Retina (tissue), 1 donor: ENCODE measurements at regions not wholly inside any gene's neighbourhood (a gene's known extent, or its start where the extent isn't known, plus 50 kb on each side); places are given as distances from the start of the nearest gene placed in this dataset.

Experiments
- DNase-seq: peaks from one replicate; pipeline ENCODE4 v3.0.0-alpha.2; 2016

DNA sequence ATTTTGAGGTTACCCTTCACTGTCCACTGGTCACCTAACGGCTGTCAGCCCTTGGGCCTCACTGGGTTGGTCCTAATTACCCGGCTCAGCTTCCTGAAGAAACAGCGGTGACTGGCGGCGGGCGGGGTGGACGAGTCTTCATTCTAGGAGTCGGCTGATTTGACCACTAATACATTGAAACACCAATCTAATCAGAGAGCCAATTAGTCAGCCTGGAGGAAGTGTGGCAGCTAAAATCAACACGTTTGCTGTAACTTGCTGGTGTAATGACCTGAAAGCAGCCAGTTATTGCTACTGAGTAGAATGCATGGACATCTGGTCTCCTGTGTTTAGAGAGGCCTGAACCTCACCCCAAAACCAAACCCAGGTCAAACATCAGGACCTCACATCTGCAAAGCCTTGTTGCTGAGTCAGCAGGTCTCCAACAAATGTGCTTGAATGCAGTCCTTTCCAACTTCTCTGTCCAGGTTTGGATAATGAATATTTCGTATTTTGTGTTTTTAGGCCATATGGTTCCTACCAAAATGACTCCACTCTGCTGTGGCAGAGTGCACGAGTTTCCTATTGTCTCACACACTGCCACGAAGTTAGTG, 496.4 kb downstream of the BRD1 start:
- DNase-seq: no peak

- DNase-seq: no peak
These were observed 497.1 kb downstream of the BRD1 start for GRCh38 chr22:49330421-49331222.

GRCh38 chr22:49329636-49330035, 498.0 kb downstream of the BRD1 start:
- DNase-seq: no peak

GRCh38 chr22:49328630-49329405, 498.9 kb downstream of the BRD1 start:
- no peak for DNase-seq

GRCh38 chr22:49328118-49328475, 499.6 kb downstream of the BRD1 start:
- no peak for DNase-seq

- DNase-seq: no peak
These were observed 500.1 kb downstream of the BRD1 start for GRCh38 chr22:49327411-49328117.

GRCh38 chr22:49326558-49326957, 501.1 kb downstream of the BRD1 start:
- no peak for DNase-seq

DNA sequence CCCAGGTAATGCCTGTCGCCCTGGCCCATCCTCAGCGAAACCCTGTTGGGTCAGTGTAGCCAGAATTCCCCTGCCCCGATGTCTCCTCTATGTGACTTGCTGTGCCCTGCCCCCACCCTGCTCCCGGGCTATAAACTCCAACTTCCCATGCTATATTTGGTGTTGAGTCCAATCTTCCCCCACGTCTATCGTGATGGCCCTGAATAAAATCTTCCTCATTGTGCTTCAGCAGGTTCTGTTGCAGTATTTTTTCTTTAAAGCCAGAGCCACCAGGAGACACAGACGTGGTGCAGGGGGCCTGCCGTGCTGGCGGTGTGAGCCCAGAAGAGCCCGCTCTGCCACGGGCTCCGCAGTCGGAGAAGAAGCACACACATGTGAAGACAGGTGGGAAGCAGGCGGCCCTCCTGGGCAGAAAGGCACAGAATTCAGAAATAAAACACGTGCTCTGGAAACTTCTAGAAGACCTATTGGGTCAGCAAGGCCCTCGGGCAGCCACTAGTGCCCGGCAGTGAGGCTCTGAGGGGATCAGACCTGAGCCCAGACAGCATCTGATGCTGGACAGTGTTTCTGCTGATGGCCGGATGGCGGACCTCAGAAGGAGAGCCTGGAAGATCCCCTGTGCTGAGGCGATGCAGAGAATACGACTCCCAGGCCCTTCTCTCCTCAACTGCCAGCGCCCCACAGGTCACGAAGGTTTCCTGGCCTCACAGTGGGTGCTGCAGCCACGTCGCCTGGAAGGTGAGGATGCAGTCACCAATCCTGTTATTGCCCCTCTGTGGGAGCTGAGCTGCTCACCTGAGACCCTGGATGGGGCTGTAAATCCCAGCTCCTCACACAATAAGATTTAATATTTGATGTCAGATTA, 501.9 kb downstream of the BRD1 start:
- DNase-seq: no peak

DNA sequence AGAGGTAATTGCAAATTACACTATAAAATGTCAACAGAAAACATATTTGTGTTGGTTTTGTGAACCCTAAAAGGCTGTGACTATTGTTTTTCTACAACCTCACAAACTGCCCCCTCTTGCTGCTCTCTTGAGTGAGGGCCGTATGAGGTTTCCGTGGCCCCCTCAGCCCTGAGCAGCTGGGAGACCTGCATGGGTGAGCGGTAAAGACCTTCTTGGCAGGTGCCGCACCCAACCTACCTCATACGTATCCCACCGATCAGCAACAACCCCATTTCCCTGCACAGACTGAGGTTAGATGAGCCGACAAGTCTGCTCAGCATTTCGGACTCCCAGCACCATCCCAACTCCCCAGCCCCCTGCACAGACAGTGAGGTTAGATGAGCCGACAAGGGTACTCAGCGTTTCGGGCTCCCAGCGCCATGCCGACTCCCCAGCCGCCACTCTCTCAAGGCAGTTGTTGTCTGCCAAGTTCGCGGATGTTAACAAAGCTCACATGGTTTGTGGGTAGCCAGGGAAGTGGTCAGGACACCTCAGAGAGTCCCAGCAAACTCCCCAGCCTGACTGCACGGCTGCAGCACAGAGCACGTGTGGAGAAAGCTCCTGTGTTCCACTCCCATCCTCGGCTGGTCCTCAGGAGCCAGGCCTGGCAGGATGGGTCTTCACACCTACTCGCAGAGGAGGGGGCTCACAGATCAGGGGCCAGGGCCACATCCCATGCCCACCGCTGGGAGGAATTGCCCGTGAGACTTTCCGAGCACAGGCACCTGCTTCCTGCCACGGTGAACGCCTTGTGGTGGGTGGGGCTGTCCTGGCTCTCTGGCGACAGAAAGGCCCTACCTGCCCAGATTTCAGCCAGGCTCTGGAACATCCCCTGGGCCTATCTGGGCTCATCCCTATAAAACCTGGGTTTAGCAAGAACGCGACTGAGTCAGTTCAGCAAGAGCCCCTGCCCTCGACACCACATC, 502.9 kb downstream of the BRD1 start:
- no peak for DNase-seq

GRCh38 chr22:49323751-49324415, 503.8 kb downstream of the BRD1 start:
- DNase-seq: no peak

DNA sequence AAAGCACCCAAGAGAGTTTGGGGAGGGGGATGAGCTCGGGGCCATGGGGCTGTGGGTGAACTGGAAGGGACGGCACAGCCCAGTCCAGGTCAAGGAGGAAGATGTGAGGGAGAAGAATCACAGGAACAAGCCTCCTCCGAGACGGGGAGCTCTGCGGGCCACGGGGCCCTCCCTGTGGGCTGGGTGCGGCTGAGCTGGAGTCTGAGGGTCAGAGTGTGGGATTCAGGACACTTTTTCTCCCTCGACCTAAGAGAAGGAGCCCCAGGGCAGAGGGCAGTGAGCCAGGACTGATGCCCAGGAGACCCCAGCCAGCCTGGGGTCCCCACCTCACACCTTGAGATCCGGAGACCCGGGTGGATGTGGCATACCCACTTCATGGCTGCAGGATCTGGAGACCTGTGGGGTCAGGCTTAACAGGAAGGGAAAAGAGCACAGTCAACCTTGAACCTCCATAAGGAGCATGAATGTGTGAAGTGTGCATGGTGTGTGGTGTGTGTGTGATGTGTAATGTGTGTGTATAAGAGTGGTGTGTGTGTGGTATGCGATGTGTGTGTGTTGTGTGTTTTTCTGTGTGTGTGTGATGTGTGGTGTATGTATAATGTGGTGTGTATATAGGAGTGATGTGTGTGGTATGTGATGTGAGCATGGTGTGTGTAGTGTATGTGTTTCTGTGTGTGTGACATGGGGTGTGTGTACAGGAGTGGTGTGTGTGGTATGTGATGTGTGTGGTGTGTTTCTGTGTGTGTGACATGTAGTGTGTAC, 504.6 kb downstream of the BRD1 start:
- DNase-seq: no peak

DNA sequence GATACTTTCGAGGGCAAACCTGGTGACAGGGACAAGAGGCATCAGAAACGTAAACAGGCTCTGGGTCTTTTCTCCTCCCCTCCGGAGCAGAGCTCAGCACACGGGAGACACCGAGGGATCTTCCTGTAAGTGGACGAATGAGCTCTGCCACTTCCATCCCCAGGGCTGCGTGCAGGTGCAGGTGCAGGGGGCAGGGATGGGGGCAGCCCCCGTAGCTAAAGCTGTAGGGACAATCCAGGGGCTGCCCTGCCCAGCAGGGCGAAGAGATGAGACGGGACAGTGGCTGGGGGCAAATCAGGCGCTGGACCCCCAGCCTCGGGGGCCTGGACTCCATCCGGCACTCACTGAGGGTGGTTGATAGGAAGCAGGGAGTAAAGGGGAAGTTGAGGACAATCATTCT, 505.4 kb downstream of the BRD1 start:
- DNase-seq: no peak

GRCh38 chr22:49321477-49322055, 506.1 kb downstream of the BRD1 start:
- DNase-seq: peak; percentile 40

DNA sequence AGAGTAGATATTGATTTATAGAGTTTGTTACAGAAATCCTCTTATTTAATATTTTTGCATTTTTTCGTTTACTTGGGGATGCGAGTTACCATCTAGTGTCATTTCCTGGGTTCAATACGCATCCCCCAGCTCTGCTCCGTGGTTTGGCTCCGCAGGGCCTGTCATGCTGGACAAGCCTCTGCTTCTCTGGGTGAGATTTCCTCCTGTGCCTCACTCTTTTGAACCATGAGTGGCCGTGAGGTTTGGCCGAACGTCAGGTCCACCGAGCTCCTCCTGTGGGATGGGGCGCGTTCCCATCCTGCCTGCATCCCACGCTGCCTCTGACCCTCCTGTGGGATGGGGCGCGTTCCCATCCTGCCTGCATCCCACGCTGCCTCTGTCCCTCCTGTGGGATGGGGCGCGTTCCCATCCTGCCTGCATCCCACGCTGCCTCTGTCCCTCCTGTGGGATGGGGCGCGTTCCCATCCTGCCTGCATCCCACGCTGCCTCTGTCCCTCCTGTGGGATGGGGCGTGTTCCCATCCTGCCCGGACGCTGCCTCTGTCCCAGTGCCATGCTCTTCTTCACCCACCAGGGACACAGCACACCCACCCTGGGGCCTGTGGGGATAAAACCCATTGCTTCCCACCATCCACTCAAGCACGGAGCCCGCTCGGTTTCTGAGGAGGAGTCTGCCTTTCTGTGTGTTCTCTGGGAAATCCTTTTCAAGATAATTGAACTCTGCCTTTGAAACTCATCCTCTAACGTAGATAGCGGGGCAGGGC, 506.8 kb downstream of the BRD1 start:
- no peak for DNase-seq

- no peak for DNase-seq
These were observed 510.3 kb downstream of the BRD1 start for GRCh38 chr22:49317369-49317768.

DNA sequence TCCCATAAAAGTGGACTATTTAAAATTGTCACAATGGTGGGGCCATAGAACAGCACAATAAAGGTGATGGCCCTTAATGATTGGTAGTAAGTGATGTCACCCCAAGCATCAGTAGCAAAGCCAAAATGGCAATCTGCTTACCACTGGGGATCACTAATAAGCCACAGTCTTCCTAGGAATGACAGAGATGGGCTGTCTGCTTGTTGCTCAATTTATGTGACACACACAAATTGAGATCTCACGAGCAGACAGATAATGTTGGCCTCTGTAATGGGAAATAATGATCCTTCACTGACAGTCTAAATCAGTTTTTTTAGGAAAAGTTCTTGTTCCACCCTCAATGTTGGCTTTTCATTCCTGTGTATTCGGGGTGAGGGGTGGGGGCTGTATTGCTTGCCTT, 515.1 kb downstream of the BRD1 start:
- DNase-seq: no peak

DNA sequence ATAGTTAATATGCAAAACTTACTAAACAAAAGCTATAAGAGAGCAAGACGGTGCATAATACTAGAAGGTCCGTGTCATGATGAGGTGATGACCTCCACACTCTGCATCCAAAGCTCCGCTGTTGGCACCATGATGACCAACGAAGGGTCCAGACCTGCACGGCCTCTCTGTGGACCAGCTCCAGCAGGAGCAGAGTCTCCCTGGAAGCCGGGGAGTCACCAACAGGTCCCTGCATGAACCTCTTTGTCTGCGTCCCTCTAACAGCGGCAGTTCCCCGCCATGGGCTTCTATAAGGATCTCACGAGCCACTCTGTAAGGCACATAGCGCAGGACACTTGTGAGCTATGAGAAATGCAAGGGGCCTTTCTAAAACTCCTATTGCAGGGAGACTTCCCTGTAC, 517.3 kb downstream of the BRD1 start:
- no peak for DNase-seq

GRCh38 chr22:49308300-49308699, 519.4 kb downstream of the BRD1 start:
- DNase-seq: no peak

GRCh38 chr22:49307870-49308269, 519.8 kb downstream of the BRD1 start:
- DNase-seq: no peak
